Endothelial cell of umbilical vein (primary cell): ENCODE measurements at regions not wholly inside any gene's neighbourhood (a gene's known extent, or its start where the extent isn't known, plus 50 kb on each side); places are given as distances from the start of the nearest gene placed in this dataset.
A peak's percentile ranks its signal among the peaks of the same experiment; 100 is the strongest.

Experiments
- BruUV-seq: library from RNA; stranded (reverse); fragments of 400-500 nt; replicated peaks from 2 replicates; lab custom pipeline; 2021; lab: Mats Ljungman, UMichigan
- CTCF ChIA-PET: fragments of 300-600, 350-600 bp; sonication (Branson Sonifier 250); formaldehyde crosslinking; loops from one replicate; lab custom pipeline; 2021; ENCODE audit warnings: antibody characterized with exemption, inconsistent platforms; lab: Charles Lee
- POLR2A ChIA-PET: fragments of 300-600, 350-600 bp; sonication (Branson Sonifier 250); formaldehyde crosslinking; loops from one replicate; lab custom pipeline; 2021; ENCODE audit warnings: antibody characterized with exemption, inconsistent platforms; lab: Charles Lee
- DNase-seq: peaks from one replicate; pipeline ENCODE4 v3.0.0-alpha.2; 2011; ENCODE audit warnings: low read depth, low spot score
- FAIRE-seq: peaks from 2 replicates; lab custom pipeline; 2011; peaks lifted over from hg19 to GRCh38; lab: Jason Lieb, UNC
- H2AFZ ChIP-seq: 2 replicates; pipeline ENCODE4 v1.6.0; 2012; ENCODE audit warnings: low read depth, low read length, control low read depth, inconsistent platforms
- H3K27ac ChIP-seq: 2 replicates; pipeline ENCODE4 v1.5.1; 2011; ENCODE audit warnings: low read depth, mild to moderate bottlenecking, control low read depth, low read length, moderate library complexity; ENCODE audit not compliant: insufficient read depth
- H3K27me3 ChIP-seq, 2 experiments: 2 replicates each; pipeline versions ENCODE4 v1.6.0 to v1.6.1; 2011; ENCODE audit warnings: low read length in 2 of 2, mixed read lengths in 1 of 2; ENCODE audit not compliant: control insufficient read depth in 2 of 2, insufficient read depth in 2 of 2
- H3K36me3 ChIP-seq, 2 experiments: 2 replicates in 1 of 2; 3 replicates in 1 of 2; pipeline ENCODE4 v1.5.1; 2011; ENCODE audit warnings: low read length in 2 of 2, mild to moderate bottlenecking in 1 of 2, moderate library complexity in 1 of 2; ENCODE audit not compliant: control insufficient read depth in 2 of 2, insufficient read depth in 2 of 2; ENCODE audit errors: extremely low read depth in 1 of 2
- H3K4me1 ChIP-seq: 3 replicates; pipeline ENCODE4 v1.5.1; 2011; ENCODE audit warnings: mild to moderate bottlenecking, low read length; ENCODE audit not compliant: control insufficient read depth, insufficient read depth; ENCODE audit errors: extremely low read depth
- H3K4me2 ChIP-seq: 2 replicates; pipeline ENCODE4 v1.6.1; 2011; ENCODE audit warnings: low read length, control low read depth, mixed read lengths; ENCODE audit not compliant: insufficient read depth
- H3K4me3 ChIP-seq, 3 experiments: fragments of 200-600 bp in 1 of 3; sonication (generic), shearing (Covaris generic) in 1 of 3; replicated peaks in 1 of 3; 2 replicates each; pipeline ENCODE4 v1.5.1; 2011 to 2016; ENCODE audit warnings: control low read depth in 3 of 3, low read length in 3 of 3, mild to moderate bottlenecking in 2 of 3, inconsistent platforms in 1 of 3, low read depth in 1 of 3, moderate library complexity in 1 of 3; ENCODE audit not compliant: insufficient read depth in 1 of 3
- H3K79me2 ChIP-seq: 2 replicates; pipeline ENCODE4 v1.6.0; 2012; ENCODE audit warnings: low read length, inconsistent platforms; ENCODE audit not compliant: control insufficient read depth, insufficient read depth
- H3K9ac ChIP-seq: replicated peaks from 2 replicates; pipeline ENCODE3; 2011; ENCODE audit warnings: low read length, control low read depth; ENCODE audit not compliant: insufficient read depth; ENCODE audit errors: extremely low read depth
- H3K9me1 ChIP-seq: replicated peaks from 3 replicates; pipeline ENCODE4 v1.6.0; 2011; ENCODE audit warnings: mild to moderate bottlenecking, low read length; ENCODE audit not compliant: control insufficient read depth, insufficient read depth; ENCODE audit errors: extremely low read depth
- H3K9me3 ChIP-seq: replicated peaks from 2 replicates; pipeline ENCODE4 v1.5.1; 2012; ENCODE audit warnings: low read length, inconsistent platforms; ENCODE audit not compliant: control insufficient read depth, insufficient read depth
- H4K20me1 ChIP-seq: replicated peaks from 2 replicates; pipeline ENCODE3; 2011; ENCODE audit warnings: mild to moderate bottlenecking, low read length; ENCODE audit not compliant: control insufficient read depth, insufficient read depth; ENCODE audit errors: extremely low read depth
- EZH2 ChIP-seq: IDR thresholded peaks from 2 replicates; pipeline ENCODE4 v1.6.1; 2012; ENCODE audit warnings: borderline replicate concordance, low read depth, mild to moderate bottlenecking, moderate library complexity, low read length, inconsistent platforms; ENCODE audit not compliant: severe bottlenecking
- FOS ChIP-seq: IDR thresholded peaks from 2 replicates; pipeline ENCODE4 v1.6.1; 2011; ENCODE audit warnings: mild to moderate bottlenecking, low read length, moderate library complexity, borderline replicate concordance; ENCODE audit not compliant: insufficient read depth
- GATA2 ChIP-seq: IDR thresholded peaks from 2 replicates; pipeline ENCODE4 v1.7.0; 2011; ENCODE audit warnings: low read depth, mild to moderate bottlenecking, moderate library complexity, mixed read lengths, low read length; ENCODE audit not compliant: insufficient read length, insufficient read depth
- JUN ChIP-seq: IDR thresholded peaks from 2 replicates; pipeline ENCODE4 v1.6.1; 2011; ENCODE audit warnings: borderline replicate concordance, low read depth; ENCODE audit not compliant: insufficient read length, insufficient read depth
- MAX ChIP-seq: IDR thresholded peaks from 2 replicates; pipeline ENCODE4 v1.6.1; 2011; ENCODE audit not compliant: insufficient read depth, insufficient read length
- MYC ChIP-seq: IDR thresholded peaks from one replicate; pipeline ENCODE4 v1.6.1; 2011; ENCODE audit warnings: mild to moderate bottlenecking, low read depth, low read length
- POLR2A ChIP-seq: IDR thresholded peaks from 2 replicates; pipeline ENCODE4 v1.6.1; 2012; ENCODE audit warnings: low read depth, mild to moderate bottlenecking, control low read depth, low read length
- POLR2AphosphoS5 ChIP-seq: IDR thresholded peaks from 2 replicates; pipeline ENCODE4 v1.6.1; 2012; ENCODE audit warnings: low read depth, mild to moderate bottlenecking, control low read depth, low read length, moderate library complexity; ENCODE audit not compliant: insufficient read depth
- dilution Hi-C: fragments of 300-500 bp; cut with MboI; formaldehyde crosslinking; loops from one replicate; pipeline ENCODE4 v1.15.0; 2019; ENCODE audit warnings: low sequenced_read_pairs; ENCODE audit not compliant: extremely low pct_ligation_motif_present
- intact Hi-C: fragments of 100-400 bp; cut with micrococcal nuclease; formaldehyde crosslinking; loops from one replicate; pipeline ENCODE4 v1.10.0; 2022
- TF ChIP-seq, protein P1 (sequence below), 2 donors: IDR thresholded peaks; 1 replicate in 1 of 2; 2 replicates in 1 of 2; pipeline ENCODE4 v1.5.1; 2011; ENCODE audit warnings: low read length in 2 of 2, mild to moderate bottlenecking in 2 of 2, moderate library complexity in 2 of 2, control low read depth in 1 of 2, inconsistent platforms in 1 of 2, low read depth in 1 of 2; ENCODE audit not compliant: insufficient read depth in 1 of 2; ENCODE audit errors: extremely low read depth in 1 of 2

- no peak for TF ChIP-seq EZH2
- TF ChIP-seq, protein P1, sequence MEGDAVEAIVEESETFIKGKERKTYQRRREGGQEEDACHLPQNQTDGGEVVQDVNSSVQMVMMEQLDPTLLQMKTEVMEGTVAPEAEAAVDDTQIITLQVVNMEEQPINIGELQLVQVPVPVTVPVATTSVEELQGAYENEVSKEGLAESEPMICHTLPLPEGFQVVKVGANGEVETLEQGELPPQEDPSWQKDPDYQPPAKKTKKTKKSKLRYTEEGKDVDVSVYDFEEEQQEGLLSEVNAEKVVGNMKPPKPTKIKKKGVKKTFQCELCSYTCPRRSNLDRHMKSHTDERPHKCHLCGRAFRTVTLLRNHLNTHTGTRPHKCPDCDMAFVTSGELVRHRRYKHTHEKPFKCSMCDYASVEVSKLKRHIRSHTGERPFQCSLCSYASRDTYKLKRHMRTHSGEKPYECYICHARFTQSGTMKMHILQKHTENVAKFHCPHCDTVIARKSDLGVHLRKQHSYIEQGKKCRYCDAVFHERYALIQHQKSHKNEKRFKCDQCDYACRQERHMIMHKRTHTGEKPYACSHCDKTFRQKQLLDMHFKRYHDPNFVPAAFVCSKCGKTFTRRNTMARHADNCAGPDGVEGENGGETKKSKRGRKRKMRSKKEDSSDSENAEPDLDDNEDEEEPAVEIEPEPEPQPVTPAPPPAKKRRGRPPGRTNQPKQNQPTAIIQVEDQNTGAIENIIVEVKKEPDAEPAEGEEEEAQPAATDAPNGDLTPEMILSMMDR (IDR thresholded peaks at IDR 0.05; ENCODE audit: extremely low read depth in 1 of 2, insufficient read depth in 1 of 2, low read depth in 1 of 2, low read length in 2 of 2): peak in 1 of 2 donors; percentile 7
- no peaks in the 10 kb centered on the region for H3K9me1 ChIP-seq
- no TSS peak for BruUV-seq
- no peaks in the 10 kb centered on the region for H3K9me3 ChIP-seq
- ChIA-PET POLR2A (no interaction called here), CTCF (interaction anchor here (1.4 kb wide), 1 partner anchor 286 kb away, joined by 4 read pairs; no protein-coding TSS in a partner anchor)
- FAIRE-seq (no peak), DNase-seq (no peak)
- no peak overlapping the region for H3K4me2 ChIP-seq
- no peak overlapping the region for H3K27ac ChIP-seq
- H4K20me1 ChIP-seq: no peaks in the 10 kb centered on the region
- H3K9ac ChIP-seq: no peak overlapping the region
- dilution Hi-C loops (no loop called here), intact Hi-C loops (no loop called here)
- no peaks in the 10 kb centered on the region for H3K36me3 ChIP-seq
- no peak overlapping the region for H3K4me3 ChIP-seq
- peaks cover 13% of the 10 kb centered on the region for H3K4me1 ChIP-seq
- no peaks in the 10 kb centered on the region for H3K79me2 ChIP-seq
- no peak overlapping the region for H2AFZ ChIP-seq
- H3K27me3 ChIP-seq: peaks cover 0 to 2% of the 10 kb centered on the region in 2 experiments
Measured at GRCh38 chr4:152099555-152099954, 338.7 kb upstream of the GATB start.

GRCh38 chr4:152099061-152099425 is 338.2 kb upstream of the GATB start:
- H3K27me3 ChIP-seq: peaks cover 0 to 2% of the 10 kb centered on the region in 2 experiments
- no TSS peak for BruUV-seq
- no peaks in the 10 kb centered on the region for H4K20me1 ChIP-seq
- H3K9ac ChIP-seq: no peak overlapping the region
- H2AFZ ChIP-seq: no peak overlapping the region
- DNase-seq (no peak), FAIRE-seq (no peak)
- intact Hi-C loops (no loop called here), dilution Hi-C loops (no loop called here)
- TF ChIP-seq POLR2A: no peak
- TF ChIP-seq FOS: no peak
- no peak for TF ChIP-seq MYC
- no peak for TF ChIP-seq GATA2
- TF ChIP-seq MAX: no peak
- no peak for TF ChIP-seq JUN
- TF ChIP-seq POLR2AphosphoS5: no peak
- TF ChIP-seq EZH2: no peak
- TF ChIP-seq, protein P1 (IDR thresholded peaks at IDR 0.05; ENCODE audit: extremely low read depth in 1 of 2, insufficient read depth in 1 of 2, low read depth in 1 of 2, low read length in 2 of 2): no peak
- no peaks in the 10 kb centered on the region for H3K9me1 ChIP-seq
- H3K27ac ChIP-seq: no peak overlapping the region
- no peaks in the 10 kb centered on the region for H3K79me2 ChIP-seq
- H3K4me1 ChIP-seq: peaks cover 13% of the 10 kb centered on the region
- no peaks in the 10 kb centered on the region for H3K36me3 ChIP-seq
- H3K4me2 ChIP-seq: no peak overlapping the region
- H3K4me3 ChIP-seq: no peak overlapping the region
- ChIA-PET CTCF (interaction anchor here (1.4 kb wide), 1 partner anchor 287 kb away, joined by 4 read pairs; no protein-coding TSS in a partner anchor), POLR2A (no interaction called here)
- H3K9me3 ChIP-seq: no peaks in the 10 kb centered on the region
